OCI-LY3 (cell line): ENCODE measurements at regions not wholly inside any gene's neighbourhood (a gene's known extent, or its start where the extent isn't known, plus 50 kb on each side); places are given as distances from the start of the nearest gene placed in this dataset.

Experiments
- EZH2phosphoT487 ChIP-seq: fragments of 200-600 bp; shearing (Covaris generic); IDR thresholded peaks from 2 replicates; pipeline ENCODE4 v1.6.1; 2018; ENCODE audit warnings: antibody characterized with exemption, mixed run types, low read depth
- TF ChIP-seq, protein P1 (sequence below): fragments of 200-600, 300-600 bp; sonication (generic); IDR thresholded peaks from 2 replicates; pipeline ENCODE4 v1.5.1; 2014; ENCODE audit warnings: antibody characterized with exemption, low read length, low read depth

DNA sequence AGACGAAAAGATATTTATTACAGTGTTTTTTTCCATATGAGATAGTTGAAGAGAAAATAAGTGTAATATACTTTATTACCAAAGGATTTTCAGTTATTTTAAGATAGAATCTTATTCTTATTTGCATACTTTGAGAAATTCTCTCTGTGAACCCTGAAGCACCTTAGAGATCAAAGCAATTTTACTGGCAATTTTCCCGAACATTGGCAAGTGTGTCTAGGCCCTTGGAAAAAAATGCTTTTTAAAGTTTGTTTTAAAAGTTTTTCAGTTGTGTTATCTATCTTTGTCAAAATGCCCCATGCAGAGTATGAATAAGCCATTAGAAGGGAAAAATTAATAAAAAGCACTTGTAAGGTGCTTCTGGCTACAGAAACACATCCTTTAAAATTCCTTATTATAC is 276.8 kb upstream of the HSF2 start:
- TF ChIP-seq, protein P1, sequence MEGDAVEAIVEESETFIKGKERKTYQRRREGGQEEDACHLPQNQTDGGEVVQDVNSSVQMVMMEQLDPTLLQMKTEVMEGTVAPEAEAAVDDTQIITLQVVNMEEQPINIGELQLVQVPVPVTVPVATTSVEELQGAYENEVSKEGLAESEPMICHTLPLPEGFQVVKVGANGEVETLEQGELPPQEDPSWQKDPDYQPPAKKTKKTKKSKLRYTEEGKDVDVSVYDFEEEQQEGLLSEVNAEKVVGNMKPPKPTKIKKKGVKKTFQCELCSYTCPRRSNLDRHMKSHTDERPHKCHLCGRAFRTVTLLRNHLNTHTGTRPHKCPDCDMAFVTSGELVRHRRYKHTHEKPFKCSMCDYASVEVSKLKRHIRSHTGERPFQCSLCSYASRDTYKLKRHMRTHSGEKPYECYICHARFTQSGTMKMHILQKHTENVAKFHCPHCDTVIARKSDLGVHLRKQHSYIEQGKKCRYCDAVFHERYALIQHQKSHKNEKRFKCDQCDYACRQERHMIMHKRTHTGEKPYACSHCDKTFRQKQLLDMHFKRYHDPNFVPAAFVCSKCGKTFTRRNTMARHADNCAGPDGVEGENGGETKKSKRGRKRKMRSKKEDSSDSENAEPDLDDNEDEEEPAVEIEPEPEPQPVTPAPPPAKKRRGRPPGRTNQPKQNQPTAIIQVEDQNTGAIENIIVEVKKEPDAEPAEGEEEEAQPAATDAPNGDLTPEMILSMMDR, result no peak
- no peak for TF ChIP-seq EZH2phosphoT487
